GM18499 (cell line): ENCODE measurements at regions not wholly inside any gene's neighbourhood (a gene's known extent, or its start where the extent isn't known, plus 50 kb on each side); places are given as distances from the start of the nearest gene placed in this dataset.

Source experiments
- ATAC-seq: cut with Tn5 transposase; IDR thresholded peaks from one replicate; pipeline ENCODE4 v1.9.1; 2021; ENCODE audit warnings: moderate number of reproducible peaks; ENCODE audit not compliant: insufficient read depth, unreplicated experiment

- ATAC-seq = no peak
Observed at GRCh38 chr5:39605588-39606575, 181.1 kb upstream of the DAB2 start.

GRCh38 chr5:39605145-39605544, 180.4 kb upstream of the DAB2 start:
- ATAC-seq = no peak

- ATAC-seq = no peak
Observed at GRCh38 chr5:39604491-39604890, 179.7 kb upstream of the DAB2 start.

- no peak for ATAC-seq
Observed at GRCh38 chr5:39599721-39600431, 175.1 kb upstream of the DAB2 start.

GRCh38 chr5:39598661-39599248, 174.0 kb upstream of the DAB2 start:
- no peak for ATAC-seq

GRCh38 chr5:39588179-39588578, 163.4 kb upstream of the DAB2 start:
- ATAC-seq = no peak

- ATAC-seq = no peak
Observed at GRCh38 chr5:39587675-39588074, 162.9 kb upstream of the DAB2 start.

GRCh38 chr5:39586185-39586584, 161.4 kb upstream of the DAB2 start:
- no peak for ATAC-seq

GRCh38 chr5:39584927-39585326, 160.1 kb upstream of the DAB2 start:
- no peak for ATAC-seq

- no peak for ATAC-seq
Observed at GRCh38 chr5:39580702-39581453, 156.1 kb upstream of the DAB2 start.

- no peak for ATAC-seq
Observed at GRCh38 chr5:39579750-39580149, 155.0 kb upstream of the DAB2 start.

GRCh38 chr5:39578887-39579497, 154.2 kb upstream of the DAB2 start:
- ATAC-seq = no peak

- no peak for ATAC-seq
Observed at GRCh38 chr5:39577529-39577928, 152.7 kb upstream of the DAB2 start.

- no peak for ATAC-seq
Observed at GRCh38 chr5:39570403-39571027, 145.7 kb upstream of the DAB2 start.

GRCh38 chr5:39569857-39570256, 145.1 kb upstream of the DAB2 start:
- no peak for ATAC-seq

GRCh38 chr5:39566891-39567290, 142.1 kb upstream of the DAB2 start:
- ATAC-seq = no peak

- ATAC-seq = no peak
Observed at GRCh38 chr5:39566029-39566428, 141.2 kb upstream of the DAB2 start.

- ATAC-seq = no peak
Observed at GRCh38 chr5:39561421-39561820, 136.6 kb upstream of the DAB2 start.

- ATAC-seq = no peak
Observed at GRCh38 chr5:39560726-39561125, 135.9 kb upstream of the DAB2 start.

- no peak for ATAC-seq
Observed at GRCh38 chr5:39559923-39560322, 135.1 kb upstream of the DAB2 start.
